BJ (cell line): ENCODE measurements at regions not wholly inside any gene's neighbourhood (a gene's known extent, or its start where the extent isn't known, plus 50 kb on each side); places are given as distances from the start of the nearest gene placed in this dataset.

ENCODE experiments used
- CTCF ChIA-PET: fragments of 350-600 bp; formaldehyde crosslinking; extraction: SDS; loops from one replicate; lab custom pipeline; 2021; ENCODE audit warnings: antibody characterized with exemption, inconsistent platforms; lab: Yijun Ruan, JAX
- POLR2A ChIA-PET: fragments of 300-600 bp; sonication (Branson Sonifier 250); formaldehyde crosslinking; extraction: SDS; loops from one replicate; lab custom pipeline; 2021; ENCODE audit warnings: antibody characterized with exemption; lab: Charles Lee
- DNase-seq: peaks from one replicate; pipeline ENCODE4 v3.0.0-alpha.2; 2011; ENCODE audit warnings: low read depth
- H3K27me3 ChIP-seq: 2 replicates; pipeline ENCODE4 v1.6.0; 2011; ENCODE audit warnings: low read length; ENCODE audit not compliant: control insufficient read depth, insufficient read depth
- H3K36me3 ChIP-seq: 2 replicates; pipeline ENCODE4 v1.5.1; 2011; ENCODE audit warnings: low read length; ENCODE audit not compliant: control insufficient read depth, insufficient read depth
- H3K4me3 ChIP-seq: 2 replicates; pipeline ENCODE4 v1.5.1; 2011; ENCODE audit warnings: low read depth, mild to moderate bottlenecking, control low read depth, low read length
- CTCF ChIP-seq: IDR thresholded peaks from 2 replicates; pipeline ENCODE4 v1.5.1; 2011; ENCODE audit warnings: low read depth, mild to moderate bottlenecking, control low read depth, inconsistent platforms, low read length, moderate library complexity; ENCODE audit not compliant: insufficient read depth

- no peak for TF ChIP-seq CTCF
- H3K36me3 ChIP-seq, result no peaks in the 10 kb centered on the region
- H3K27me3 ChIP-seq, result no peaks in the 10 kb centered on the region
- no peak overlapping the region for H3K4me3 ChIP-seq
- no peak for DNase-seq
- POLR2A ChIA-PET, result no interaction called here
- CTCF ChIA-PET, result no interaction called here
Measured at GRCh38 chr4:14520171-14520570, 482.1 kb upstream of the CPEB2 start.

- POLR2A ChIA-PET, result no interaction called here
- no peak for DNase-seq
Measured at GRCh38 chr4:14524276-14524675, 478.0 kb upstream of the CPEB2 start.

GRCh38 chr4:14528918-14529317 lies 473.4 kb upstream of the CPEB2 start:
- POLR2A ChIA-PET, result no interaction called here
- H3K36me3 ChIP-seq, result no peaks in the 10 kb centered on the region
- no peak for DNase-seq
- no peak overlapping the region for H3K4me3 ChIP-seq
- H3K27me3 ChIP-seq, result no peaks in the 10 kb centered on the region
- TF ChIP-seq CTCF, result no peak
- CTCF ChIA-PET, result no interaction called here

More at GRCh38 chr4:14524276-14524675, 478.0 kb upstream of the CPEB2 start:
- Histone ChIP-seq H3K27me3 (no peaks in the 10 kb centered on the region), H3K4me3 (no peak overlapping the region), H3K36me3 (no peaks in the 10 kb centered on the region)
- CTCF ChIA-PET, result no interaction called here
- no peak for TF ChIP-seq CTCF

GRCh38 chr4:14529653-14530052 lies 472.6 kb upstream of the CPEB2 start:
- H3K27me3 ChIP-seq, result no peaks in the 10 kb centered on the region
- ChIA-PET POLR2A (no interaction called here), CTCF (no interaction called here)
- no peak overlapping the region for H3K4me3 ChIP-seq
- H3K36me3 ChIP-seq, result no peaks in the 10 kb centered on the region
- no peak for DNase-seq
- no peak for TF ChIP-seq CTCF

GRCh38 chr4:14532436-14532835 lies 469.8 kb upstream of the CPEB2 start:
- Histone ChIP-seq H3K36me3 (no peaks in the 10 kb centered on the region), H3K27me3 (no peaks in the 10 kb centered on the region), H3K4me3 (no peak overlapping the region)
- ChIA-PET CTCF (no interaction called here), POLR2A (no interaction called here)
- DNase-seq, result no peak
- no peak for TF ChIP-seq CTCF
